SKM-1 (cell line): ENCODE measurements at regions not wholly inside any gene's neighbourhood (a gene's known extent, or its start where the extent isn't known, plus 50 kb on each side); places are given as distances from the start of the nearest gene placed in this dataset.
"Not testable (repeated sequence)": the region's sequence is repeated elsewhere in the genome, so short reads cannot be mapped to it uniquely, and the experiment has no call there.

ENCODE experiments used
- DNase-seq: peaks from one replicate; lab custom pipeline; 2025; ENCODE audit not compliant: unreplicated experiment; lab: John Stamatoyannopoulos, UW

DNA sequence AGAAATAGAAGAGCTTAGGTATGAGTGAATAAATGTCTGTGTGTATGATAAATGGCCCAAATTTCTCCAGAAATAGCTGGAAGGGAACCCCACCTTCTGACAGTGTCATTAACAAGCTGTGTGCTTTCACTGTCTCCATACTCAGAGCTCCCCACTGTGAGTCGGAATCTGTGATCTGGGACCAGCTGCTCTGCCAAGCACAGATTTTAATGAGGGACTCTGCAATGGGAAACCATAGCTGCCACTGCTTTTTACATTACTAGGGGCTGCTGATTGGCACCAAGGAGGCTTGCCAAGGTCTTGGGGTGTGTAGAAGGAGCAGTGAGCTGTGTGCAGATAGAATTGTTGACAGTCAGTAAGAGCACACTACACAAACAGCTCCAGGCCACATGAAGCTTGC is 244.2 kb upstream of the CCDC196 start:
- no peak for DNase-seq

- DNase-seq = no peak
Measured at GRCh38 chr14:66244834-66245233, 241.3 kb upstream of the CCDC196 start.

- no peak for DNase-seq
Measured at GRCh38 chr14:66247662-66248193, 238.4 kb upstream of the CCDC196 start.

DNA sequence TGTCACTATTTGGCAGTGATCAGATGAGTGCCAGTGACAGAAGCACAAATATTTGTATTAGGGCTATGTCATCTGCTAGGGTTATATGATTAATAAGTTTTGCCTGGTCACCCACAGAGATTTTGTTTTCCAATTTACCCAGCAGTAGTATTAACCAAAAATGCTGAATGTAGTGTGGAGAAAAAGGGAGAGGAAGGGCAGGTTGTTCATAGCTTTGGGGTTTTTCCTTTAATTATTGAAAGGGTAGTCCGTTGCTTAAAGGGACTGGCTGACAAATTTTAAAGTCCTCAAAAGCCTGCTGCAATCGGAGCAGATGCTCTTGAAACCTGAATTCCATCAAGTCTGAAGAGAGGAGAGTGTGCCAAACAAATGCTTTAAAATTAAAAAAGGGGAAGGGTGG is 237.9 kb upstream of the CCDC196 start:
- no peak for DNase-seq

GRCh38 chr14:66249544-66249943 is 236.6 kb upstream of the CCDC196 start:
- DNase-seq = no peak

GRCh38 chr14:66254038-66254437 is 232.1 kb upstream of the CCDC196 start:
- no peak for DNase-seq

DNA sequence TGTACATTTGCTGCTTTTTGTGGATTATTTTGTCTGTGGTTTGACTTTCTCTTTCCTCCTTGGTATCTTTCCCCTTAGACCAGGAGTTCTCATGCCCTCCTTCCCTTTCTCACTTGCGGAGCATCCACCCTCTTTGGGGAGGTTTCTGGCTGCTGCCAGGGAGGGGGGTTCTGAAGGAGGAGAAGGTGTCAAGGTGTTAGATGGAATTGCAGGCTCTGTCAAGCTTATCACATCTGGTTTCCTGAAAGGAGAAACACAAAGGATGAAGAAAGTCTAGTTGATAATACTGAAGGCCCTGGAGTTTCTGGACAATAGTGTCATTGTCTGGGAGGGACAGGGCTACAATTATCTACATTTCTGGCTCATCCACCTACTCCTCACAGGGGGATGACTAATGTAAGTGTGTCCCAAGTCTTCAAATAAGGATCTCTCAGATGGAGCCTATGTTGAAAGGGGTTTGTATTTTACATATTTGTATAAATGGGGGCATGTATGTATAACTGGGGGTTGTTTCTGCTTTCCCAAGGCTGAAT is 217.3 kb upstream of the CCDC196 start:
- no peak for DNase-seq

DNA sequence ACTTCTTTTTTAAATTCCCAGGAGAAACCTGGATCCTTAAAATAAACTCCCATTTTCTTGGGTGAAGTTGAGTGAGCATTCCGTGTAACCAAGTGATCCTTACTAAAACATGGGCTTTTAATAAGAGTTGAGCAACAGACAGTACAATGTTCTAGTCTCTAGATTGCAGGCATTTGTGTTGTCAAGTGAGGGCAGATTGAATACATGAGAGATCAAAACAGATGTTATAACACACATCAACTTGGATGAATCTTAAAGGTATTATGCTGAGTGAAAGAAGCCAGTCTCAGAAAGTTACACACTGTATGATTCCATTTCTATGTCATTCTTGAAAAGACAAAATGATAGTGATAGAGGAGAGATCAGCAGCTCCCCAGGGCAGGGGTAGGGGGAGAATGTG is 213.9 kb upstream of the CCDC196 start:
- no peak for DNase-seq

GRCh38 chr14:66273261-66273832 is 212.8 kb upstream of the CCDC196 start:
- DNase-seq = no peak

- not testable (repeated sequence) for DNase-seq
Measured at GRCh38 chr14:66278418-66278817, 207.8 kb upstream of the CCDC196 start.

GRCh38 chr14:66281036-66281776 is 205.0 kb upstream of the CCDC196 start:
- DNase-seq = no peak

DNA sequence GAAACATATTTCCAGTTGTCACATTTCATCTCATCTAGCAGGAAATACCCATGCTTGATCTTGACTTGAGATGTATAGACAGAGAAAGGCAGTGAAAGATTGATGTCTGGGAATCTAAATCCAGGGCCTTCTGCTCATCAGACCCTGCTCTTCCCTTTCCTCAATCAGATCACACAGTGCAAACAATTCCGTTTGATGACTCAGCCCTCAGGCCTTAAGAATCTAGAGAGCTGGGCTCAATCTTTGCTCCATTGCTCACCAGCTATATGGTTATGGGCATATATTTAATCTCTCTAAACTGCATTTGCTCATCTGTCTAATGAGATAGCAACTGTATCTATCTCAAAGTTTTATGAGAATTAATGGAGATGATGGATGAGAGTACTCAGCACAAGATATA is 201.8 kb upstream of the CCDC196 start:
- DNase-seq = no peak

GRCh38 chr14:66288511-66288910 is 197.7 kb upstream of the CCDC196 start:
- DNase-seq = no peak

- DNase-seq = no peak
Measured at GRCh38 chr14:66291756-66292155, 194.4 kb upstream of the CCDC196 start.

DNA sequence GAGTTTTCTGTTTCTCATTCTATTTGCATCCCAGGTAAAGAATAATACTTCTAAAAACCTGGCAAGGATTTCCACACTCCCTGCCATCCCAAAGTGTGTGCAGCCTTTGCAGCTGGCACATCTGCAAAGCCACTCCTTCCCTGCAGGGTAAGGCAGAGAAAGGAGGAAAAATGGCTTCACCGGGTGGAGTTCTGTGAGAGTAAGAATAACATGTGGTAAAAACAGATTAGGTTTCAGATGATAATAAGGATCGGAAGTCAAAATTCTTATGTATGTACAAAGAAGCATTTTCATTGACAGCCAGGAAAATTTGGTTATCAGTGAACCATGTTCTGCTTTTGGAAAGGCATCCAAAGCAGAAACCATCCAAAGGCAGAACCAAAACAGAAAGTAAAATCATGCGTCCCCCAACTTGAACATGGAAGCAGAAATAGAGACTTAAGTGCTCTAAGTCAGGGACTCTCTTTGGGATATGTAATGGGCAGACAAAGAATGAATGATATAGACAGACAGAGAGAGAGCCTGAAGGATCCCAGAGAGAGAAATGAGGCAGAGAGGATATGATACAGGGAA is 192.6 kb upstream of the CCDC196 start:
- DNase-seq = no peak

DNA sequence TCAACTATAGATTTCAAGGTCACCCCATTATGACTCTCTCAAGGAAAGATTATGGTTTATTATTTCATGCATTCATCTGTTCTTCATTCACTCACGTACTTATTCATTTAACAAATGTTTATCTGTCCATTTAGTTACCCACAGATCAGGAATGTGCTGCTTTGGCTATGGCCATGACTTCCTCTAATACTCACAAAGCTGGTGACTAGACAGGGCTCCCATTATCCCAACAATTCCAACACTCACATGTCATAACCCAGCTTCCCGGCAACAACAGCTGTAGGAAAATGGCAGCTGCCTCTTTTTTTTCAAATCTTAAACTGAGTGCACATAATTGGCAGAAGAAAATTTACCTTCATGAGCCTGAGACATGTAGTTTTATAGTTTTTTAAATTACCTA is 190.8 kb upstream of the CCDC196 start:
- DNase-seq = no peak

GRCh38 chr14:66300886-66301285 is 185.3 kb upstream of the CCDC196 start:
- no peak for DNase-seq

DNA sequence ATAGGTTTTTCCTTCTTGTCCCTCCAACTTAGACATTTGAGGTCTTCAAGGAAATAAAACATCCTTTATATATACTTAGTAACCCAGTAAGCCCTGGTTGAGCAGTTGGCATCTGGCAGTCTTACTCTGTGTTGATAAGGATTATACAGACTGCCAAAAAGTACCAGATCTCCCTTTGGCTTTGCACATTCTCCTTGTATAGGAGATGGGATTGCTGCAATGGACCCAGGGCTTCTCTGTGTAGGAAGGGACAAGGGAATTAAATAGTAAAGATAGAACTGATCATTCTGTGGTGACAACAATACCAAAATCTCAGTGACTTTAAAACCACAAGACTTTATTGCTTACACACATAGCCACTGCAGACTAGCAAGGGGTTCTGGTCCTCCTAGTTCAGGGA is 180.1 kb upstream of the CCDC196 start:
- DNase-seq = no peak

GRCh38 chr14:66311058-66311457 is 175.1 kb upstream of the CCDC196 start:
- no peak for DNase-seq

GRCh38 chr14:66311990-66312389 is 174.2 kb upstream of the CCDC196 start:
- no peak for DNase-seq

DNA sequence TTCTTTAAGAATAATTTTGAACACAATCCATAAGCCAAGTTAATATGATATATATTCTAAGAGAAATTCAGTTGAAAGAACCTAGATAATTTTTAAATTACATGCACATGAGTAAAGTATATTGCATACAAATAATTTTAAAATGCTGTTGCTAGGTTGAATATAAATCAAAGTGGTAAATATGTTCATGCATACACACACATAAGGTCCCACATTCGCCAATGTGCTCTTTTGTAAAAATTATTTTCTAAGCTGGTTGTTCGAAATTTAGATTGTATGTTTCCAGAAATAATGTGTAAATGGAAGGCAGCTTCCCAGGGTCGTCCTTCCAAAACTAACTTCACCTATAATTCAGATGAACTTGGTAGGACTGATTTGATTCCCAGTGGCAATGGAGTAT is 173.7 kb upstream of the CCDC196 start:
- DNase-seq = no peak

DNA sequence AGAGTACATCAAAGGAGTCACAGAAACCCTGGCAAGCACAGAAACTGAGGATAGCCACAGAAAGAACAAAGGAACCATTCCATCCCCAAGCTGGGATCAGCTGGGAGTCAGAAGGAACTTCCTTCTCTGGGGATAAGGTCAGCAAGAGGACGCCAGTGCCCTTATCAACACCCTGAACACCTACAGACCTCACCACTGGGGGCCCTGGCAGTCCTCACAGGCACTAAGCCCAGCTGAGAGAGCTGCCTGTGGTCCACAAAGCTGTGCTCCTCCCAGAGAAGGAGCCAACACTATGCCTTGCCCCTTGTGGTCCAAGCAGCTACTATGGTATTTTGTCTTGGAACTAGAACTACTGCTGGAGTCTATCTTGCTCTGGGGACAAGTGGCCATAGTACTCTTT is 171.1 kb upstream of the CCDC196 start:
- DNase-seq = no peak
